GM23338 (cell line): ENCODE measurements at regions not wholly inside any gene's neighbourhood (a gene's known extent, or its start where the extent isn't known, plus 50 kb on each side); places are given as distances from the start of the nearest gene placed in this dataset.

ENCODE experiments used
- ATAC-seq: fragments of 200-7000 bp; cut with Tn5 transposase; 3 replicates; pipeline ENCODE4 v1.9.1; 2020
- DNase-seq: peaks from one replicate; pipeline ENCODE4 v3.0.0-alpha.2; 2015; ENCODE audit warnings: low spot score
- H2AFZ ChIP-seq: fragments of 200-600 bp; sonication (generic); 2 replicates; pipeline ENCODE4 v1.8.0; 2016; ENCODE audit warnings: antibody characterized with exemption, mild to moderate bottlenecking, moderate library complexity
- H3F3A ChIP-seq: fragments of 200-600 bp; sonication (generic); replicated peaks from 2 replicates; pipeline ENCODE4 v1.8.0; 2017; ENCODE audit warnings: antibody characterized with exemption, mixed run types, low read depth
- H3K27ac ChIP-seq: fragments of 200-600 bp; sonication (generic); 2 replicates; pipeline ENCODE4 v1.6.1; 2016; ENCODE audit warnings: low read depth
- H3K27me3 ChIP-seq: fragments of 200-600 bp; sonication (generic); 2 replicates; pipeline ENCODE4 v1.8.0; 2016; ENCODE audit warnings: mild to moderate bottlenecking, mixed run types, moderate library complexity; ENCODE audit not compliant: insufficient read depth
- H3K36me3 ChIP-seq: fragments of 200-600 bp; sonication (generic); 2 replicates; pipeline ENCODE4 v1.8.0; 2016; ENCODE audit warnings: mild to moderate bottlenecking; ENCODE audit not compliant: insufficient read depth
- H3K4me1 ChIP-seq: fragments of 200-600 bp; sonication (generic); 2 replicates; pipeline ENCODE4 v1.8.0; 2016; ENCODE audit warnings: mild to moderate bottlenecking, moderate library complexity; ENCODE audit not compliant: insufficient read depth
- H3K4me2 ChIP-seq: fragments of 200-600 bp; sonication (generic); 2 replicates; pipeline ENCODE4 v1.7.1; 2017; ENCODE audit warnings: mixed run types
- H3K4me3 ChIP-seq: fragments of 200-600 bp; sonication (generic); 2 replicates; pipeline ENCODE4 v1.6.1; 2016; ENCODE audit warnings: mixed run types
- H3K79me2 ChIP-seq: fragments of 200-600 bp; sonication (generic); replicated peaks from 2 replicates; pipeline ENCODE4 v1.8.0; 2017; ENCODE audit warnings: mild to moderate bottlenecking; ENCODE audit not compliant: insufficient read depth
- H3K9me2 ChIP-seq: fragments of 200-600 bp; sonication (generic); 2 replicates; pipeline ENCODE4 v1.8.0; 2017; ENCODE audit not compliant: insufficient read depth
- H4K20me1 ChIP-seq: fragments of 200-600 bp; sonication (generic); replicated peaks from 2 replicates; pipeline ENCODE4 v1.8.0; 2017; ENCODE audit warnings: mild to moderate bottlenecking; ENCODE audit not compliant: insufficient read depth
- H3K27ac Mint-ChIP-seq: 2 replicates; pipeline ENCODE4 v1.8.0; 2020; ENCODE audit warnings: inconsistent platforms, mild to moderate bottlenecking, moderate library complexity, mixed read lengths
- H3K27me3 Mint-ChIP-seq: 3 replicates; pipeline ENCODE4 v1.8.0; 2022; ENCODE audit warnings: low read depth, mild to moderate bottlenecking, moderate library complexity, mixed read lengths, inconsistent platforms; ENCODE audit not compliant: insufficient read depth, poor library complexity
- H3K36me3 Mint-ChIP-seq: 3 replicates; pipeline ENCODE4 v1.8.0; 2021; ENCODE audit warnings: low read depth, mild to moderate bottlenecking, inconsistent platforms, moderate library complexity, mixed read lengths
- H3K4me1 Mint-ChIP-seq: 3 replicates; pipeline ENCODE4 v1.8.0; 2020; ENCODE audit warnings: mild to moderate bottlenecking, inconsistent platforms, mixed read lengths
- H3K4me3 Mint-ChIP-seq: 3 replicates; pipeline ENCODE4 v1.8.0; 2021; ENCODE audit warnings: moderate library complexity, mild to moderate bottlenecking, inconsistent platforms, mixed read lengths
- H3K9me3 Mint-ChIP-seq: 3 replicates; pipeline ENCODE4 v1.8.0; 2020; ENCODE audit warnings: moderate library complexity, mild to moderate bottlenecking, inconsistent platforms, mixed read lengths
- CREB1 ChIP-seq: fragments of 250-450 bp; sonication (Bioruptor Pico); IDR thresholded peaks from 2 replicates; pipeline ENCODE4 v1.5.0; 2020; ENCODE audit warnings: low read depth, mild to moderate bottlenecking, moderate library complexity
- CTCF ChIP-seq, 2 experiments: fragments of 200-600 bp in 1 of 2; sonication (generic) in 1 of 2; conservative IDR thresholded peaks; 2 replicates each; pipeline versions ENCODE4 v1.5.1 to v1.6.1; 2016 to 2017; ENCODE audit warnings: antibody characterized with exemption in 2 of 2, low read depth in 2 of 2, mild to moderate bottlenecking in 2 of 2, moderate library complexity in 1 of 2
- ETS1 ChIP-seq: IDR thresholded peaks from 2 replicates; pipeline ENCODE4 v1.6.1; 2016; ENCODE audit warnings: antibody characterized with exemption
- JUNB ChIP-seq: IDR thresholded peaks from one replicate; pipeline ENCODE4 v1.6.1; 2016; ENCODE audit warnings: antibody characterized with exemption; ENCODE audit not compliant: unreplicated experiment
- POLR2AphosphoS5 ChIP-seq: IDR thresholded peaks from 2 replicates; pipeline ENCODE4 v1.6.1; 2016; ENCODE audit warnings: antibody characterized with exemption, low read depth
- REST ChIP-seq: IDR thresholded peaks from one replicate; pipeline ENCODE4 v1.6.1; 2018; ENCODE audit warnings: antibody characterized with exemption; ENCODE audit not compliant: unreplicated experiment
- STAT1 ChIP-seq: IDR thresholded peaks from one replicate; pipeline ENCODE4 v1.6.1; 2016; ENCODE audit warnings: antibody characterized with exemption; ENCODE audit not compliant: unreplicated experiment
- ZNF114 ChIP-seq: fragments of 250-450 bp; sonication (Bioruptor Pico); IDR thresholded peaks from 2 replicates; pipeline ENCODE4 v1.5.0; 2020; ENCODE audit warnings: mild to moderate bottlenecking, moderate library complexity
- ZNF331 ChIP-seq: fragments of 250-450 bp; sonication (Bioruptor Pico); IDR thresholded peaks from 2 replicates; pipeline ENCODE4 v1.5.0; 2020; ENCODE audit warnings: low read depth, mild to moderate bottlenecking, moderate library complexity
- ZNF462 ChIP-seq: fragments of 250-450 bp; sonication (Bioruptor Pico); IDR thresholded peaks from 2 replicates; pipeline ENCODE4 v1.5.0; 2020; ENCODE audit warnings: mild to moderate bottlenecking, moderate library complexity

GRCh38 chr2:234579231-234579962, 82.5 kb upstream of the ARL4C start:
- Mint-ChIP-seq H3K36me3 (no peaks in the 10 kb centered on the region), H3K27me3 (peaks cover 5% of the 10 kb centered on the region), H3K9me3 (no peaks in the 10 kb centered on the region), H3K4me3 (no peak overlapping the region), H3K27ac (no peak overlapping the region), H3K4me1 (peaks cover 26% of the 10 kb centered on the region)
- Histone ChIP-seq H3K4me1 (peaks cover 26% of the 10 kb centered on the region), H3K4me3 (no peak overlapping the region), H3K79me2 (no peaks in the 10 kb centered on the region), H3K27me3 (no peaks in the 10 kb centered on the region), H3F3A (no peaks in the 10 kb centered on the region), H3K27ac (no peak overlapping the region), H3K9me2 (peaks cover 7% of the 10 kb centered on the region), H4K20me1 (no peaks in the 10 kb centered on the region), H3K36me3 (no peaks in the 10 kb centered on the region), H2AFZ (no peak overlapping the region), H3K4me2 (no peak overlapping the region)
- DNase-seq (no peak), ATAC-seq (no peak)
- TF ChIP-seq ZNF331 (CRISPR knock-in tag): no peak
- no peak for TF ChIP-seq CREB1 (CRISPR knock-in tag)
- TF ChIP-seq ETS1: no peak
- TF ChIP-seq ZNF114 (CRISPR knock-in tag): no peak
- no peak for TF ChIP-seq STAT1
- no peak for TF ChIP-seq CTCF (conservative IDR thresholded peaks at IDR 0.05; ENCODE audit: low read depth in 2 of 2)
- TF ChIP-seq ZNF462 (CRISPR knock-in tag): no peak
- no peak for TF ChIP-seq JUNB
- no peak for TF ChIP-seq POLR2AphosphoS5
- TF ChIP-seq REST: no peak
